ENCODE measurements at regions not wholly inside any gene's neighbourhood (a gene's known extent, or its start where the extent isn't known, plus 50 kb on each side); places are given as distances from the start of the nearest gene placed in this dataset.

DNA sequence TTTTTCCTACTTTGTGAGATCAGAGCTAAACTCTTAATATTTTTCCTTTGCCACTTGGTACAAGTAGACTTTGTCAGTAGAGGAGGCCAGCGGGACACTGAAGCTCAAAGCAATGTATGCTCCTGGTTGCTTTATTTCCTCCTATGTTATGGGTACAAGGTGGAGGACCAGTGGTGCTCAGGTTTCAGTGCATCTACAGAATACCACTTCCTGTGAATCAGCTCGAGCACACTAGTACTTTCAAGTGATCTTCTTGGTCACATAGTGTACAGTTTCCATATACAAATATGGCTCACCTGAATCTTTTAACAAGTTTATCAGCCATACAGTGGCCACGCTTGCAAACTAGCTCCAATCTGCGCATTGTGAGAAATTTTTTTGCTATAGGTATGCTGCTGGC lies 1674.8 kb upstream of the TMEFF2 start:
- TF ChIP-seq, protein P1, sequence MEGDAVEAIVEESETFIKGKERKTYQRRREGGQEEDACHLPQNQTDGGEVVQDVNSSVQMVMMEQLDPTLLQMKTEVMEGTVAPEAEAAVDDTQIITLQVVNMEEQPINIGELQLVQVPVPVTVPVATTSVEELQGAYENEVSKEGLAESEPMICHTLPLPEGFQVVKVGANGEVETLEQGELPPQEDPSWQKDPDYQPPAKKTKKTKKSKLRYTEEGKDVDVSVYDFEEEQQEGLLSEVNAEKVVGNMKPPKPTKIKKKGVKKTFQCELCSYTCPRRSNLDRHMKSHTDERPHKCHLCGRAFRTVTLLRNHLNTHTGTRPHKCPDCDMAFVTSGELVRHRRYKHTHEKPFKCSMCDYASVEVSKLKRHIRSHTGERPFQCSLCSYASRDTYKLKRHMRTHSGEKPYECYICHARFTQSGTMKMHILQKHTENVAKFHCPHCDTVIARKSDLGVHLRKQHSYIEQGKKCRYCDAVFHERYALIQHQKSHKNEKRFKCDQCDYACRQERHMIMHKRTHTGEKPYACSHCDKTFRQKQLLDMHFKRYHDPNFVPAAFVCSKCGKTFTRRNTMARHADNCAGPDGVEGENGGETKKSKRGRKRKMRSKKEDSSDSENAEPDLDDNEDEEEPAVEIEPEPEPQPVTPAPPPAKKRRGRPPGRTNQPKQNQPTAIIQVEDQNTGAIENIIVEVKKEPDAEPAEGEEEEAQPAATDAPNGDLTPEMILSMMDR (IDR thresholded peaks at IDR 0.05): no peak
- TF ChIP-seq POLR2AphosphoS5 (IDR thresholded peaks at IDR 0.05): no peak
- no peak for TF ChIP-seq EP300 (IDR thresholded peaks at IDR 0.05)

Measured in stomach (tissue), 4 donors.